ENCODE measurements at regions not wholly inside any gene's neighbourhood (a gene's known extent, or its start where the extent isn't known, plus 50 kb on each side); places are given as distances from the start of the nearest gene placed in this dataset.

DNA sequence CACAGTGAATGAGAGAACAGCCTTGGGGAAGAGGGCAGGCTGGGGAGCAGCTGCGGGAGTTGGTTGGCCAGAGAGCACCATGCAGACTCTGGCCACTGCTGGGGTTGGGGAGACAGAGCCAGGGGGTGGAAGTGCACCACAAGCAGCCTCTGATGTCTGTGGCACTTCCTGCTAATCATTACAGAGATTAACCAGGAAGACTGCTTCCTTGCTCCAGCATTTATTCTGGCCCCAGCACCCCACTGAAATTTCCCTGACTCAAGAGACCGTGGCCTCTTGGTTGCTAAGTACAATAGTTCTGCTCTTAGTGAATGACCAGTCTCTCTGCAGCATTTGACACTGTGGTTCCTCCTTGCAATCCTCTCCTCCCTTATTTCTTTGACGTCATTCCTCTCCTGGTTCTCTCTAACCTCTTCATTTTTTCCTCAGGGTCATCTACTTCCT, 266.2 kb upstream of the ROPN1 start:
- no peak for DNase-seq (ENCODE audit: low read depth)
- no peak overlapping the region for H3K4me3 ChIP-seq (ENCODE audit: control insufficient read depth, low read depth, low read length)
- TF ChIP-seq, protein P1, sequence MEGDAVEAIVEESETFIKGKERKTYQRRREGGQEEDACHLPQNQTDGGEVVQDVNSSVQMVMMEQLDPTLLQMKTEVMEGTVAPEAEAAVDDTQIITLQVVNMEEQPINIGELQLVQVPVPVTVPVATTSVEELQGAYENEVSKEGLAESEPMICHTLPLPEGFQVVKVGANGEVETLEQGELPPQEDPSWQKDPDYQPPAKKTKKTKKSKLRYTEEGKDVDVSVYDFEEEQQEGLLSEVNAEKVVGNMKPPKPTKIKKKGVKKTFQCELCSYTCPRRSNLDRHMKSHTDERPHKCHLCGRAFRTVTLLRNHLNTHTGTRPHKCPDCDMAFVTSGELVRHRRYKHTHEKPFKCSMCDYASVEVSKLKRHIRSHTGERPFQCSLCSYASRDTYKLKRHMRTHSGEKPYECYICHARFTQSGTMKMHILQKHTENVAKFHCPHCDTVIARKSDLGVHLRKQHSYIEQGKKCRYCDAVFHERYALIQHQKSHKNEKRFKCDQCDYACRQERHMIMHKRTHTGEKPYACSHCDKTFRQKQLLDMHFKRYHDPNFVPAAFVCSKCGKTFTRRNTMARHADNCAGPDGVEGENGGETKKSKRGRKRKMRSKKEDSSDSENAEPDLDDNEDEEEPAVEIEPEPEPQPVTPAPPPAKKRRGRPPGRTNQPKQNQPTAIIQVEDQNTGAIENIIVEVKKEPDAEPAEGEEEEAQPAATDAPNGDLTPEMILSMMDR (IDR thresholded peaks at IDR 0.05; ENCODE audit: control insufficient read depth, insufficient read depth, low read depth, low read length, missing control alignments) = no peak

DNA sequence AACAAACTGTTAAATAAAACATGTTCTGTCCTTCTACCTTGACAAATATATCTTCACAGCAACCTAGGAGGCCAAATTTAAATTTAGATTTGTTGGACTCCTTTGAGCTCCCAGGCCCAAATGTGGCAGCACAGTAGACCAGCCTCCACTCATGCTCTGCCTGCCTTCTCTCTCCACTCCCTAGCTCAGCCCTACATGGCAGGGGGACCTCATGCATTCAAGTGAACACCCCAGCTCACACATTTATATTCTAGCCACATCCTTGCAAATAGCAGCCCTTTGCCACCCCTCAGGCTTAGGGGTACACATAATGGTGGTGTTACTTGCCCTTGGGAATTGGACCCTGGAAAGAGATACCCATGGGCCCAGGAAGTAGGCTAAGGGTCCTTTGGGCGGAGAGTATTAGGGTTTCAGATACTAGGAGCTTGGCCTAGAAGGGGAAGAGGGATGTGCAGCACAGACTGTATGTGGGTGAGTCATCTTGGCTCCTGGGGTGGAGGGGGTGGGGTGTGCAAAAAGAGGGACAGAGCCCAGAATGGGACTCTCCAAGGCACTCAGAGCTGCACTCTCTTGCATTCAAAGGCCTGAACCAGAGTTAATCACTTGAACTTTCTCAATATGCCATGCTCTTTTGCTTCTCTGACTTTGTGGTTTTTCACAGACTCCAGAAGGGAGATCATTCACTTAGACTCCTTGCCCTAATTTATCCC, 268.4 kb upstream of the ROPN1 start:
- DNase-seq (ENCODE audit: low read depth) = peak; percentile 55
- TF ChIP-seq, protein P1 (IDR thresholded peaks at IDR 0.05; ENCODE audit: control insufficient read depth, insufficient read depth, low read depth, low read length, missing control alignments) = no peak
- H3K4me3 ChIP-seq (ENCODE audit: control insufficient read depth, low read depth, low read length) = no peak overlapping the region

DNA sequence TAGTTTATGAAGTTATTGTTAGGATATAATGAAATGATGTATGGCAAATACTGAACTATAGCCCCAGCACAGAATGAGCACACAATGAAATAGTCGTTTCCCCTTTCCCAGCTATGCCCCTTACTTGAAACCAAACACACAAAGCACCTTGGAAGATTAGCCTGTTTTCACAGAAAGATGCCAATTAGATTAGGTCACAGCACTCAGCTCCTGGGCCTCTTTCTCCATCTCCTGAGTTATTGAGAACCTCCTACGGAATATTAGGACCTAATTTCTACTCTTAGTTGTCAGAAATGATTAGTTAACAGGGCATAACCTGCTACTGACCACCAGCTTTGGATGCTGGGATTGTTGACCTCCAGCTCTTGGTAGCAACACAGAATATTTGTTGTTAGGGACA, 269.4 kb upstream of the ROPN1 start:
- no peak for DNase-seq (ENCODE audit: low read depth)
- H3K4me3 ChIP-seq (ENCODE audit: control insufficient read depth, low read depth, low read length) = no peak overlapping the region
- TF ChIP-seq, protein P1 (IDR thresholded peaks at IDR 0.05; ENCODE audit: control insufficient read depth, insufficient read depth, low read depth, low read length, missing control alignments) = no peak

DNA sequence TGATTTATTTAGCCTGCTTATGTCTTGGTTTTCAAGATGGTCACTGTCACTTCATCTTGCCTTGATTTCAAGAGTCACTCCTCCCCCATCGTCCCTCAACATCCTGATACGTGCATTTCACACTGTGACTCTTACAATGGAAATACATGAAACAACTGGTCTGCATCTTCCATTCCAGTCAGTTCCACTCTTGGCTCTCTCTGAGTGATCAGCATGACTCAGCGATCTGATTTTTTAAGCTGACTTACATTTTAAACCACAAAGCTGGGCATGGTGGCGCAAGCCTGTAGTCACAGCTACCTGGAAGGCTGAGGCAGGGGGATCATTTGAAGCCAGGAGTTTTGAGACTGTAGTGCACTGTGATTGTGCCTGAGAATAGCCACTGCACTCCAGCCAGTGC, 271.2 kb upstream of the ROPN1 start:
- no peak overlapping the region for H3K4me3 ChIP-seq (ENCODE audit: control insufficient read depth, low read depth, low read length)
- TF ChIP-seq, protein P1 (IDR thresholded peaks at IDR 0.05; ENCODE audit: control insufficient read depth, insufficient read depth, low read depth, low read length, missing control alignments) = no peak
- DNase-seq (ENCODE audit: low read depth) = peak; percentile 86

GRCh38 chr3:124264346-124264745, 272.4 kb upstream of the ROPN1 start:
- no peak for DNase-seq (ENCODE audit: low read depth)
- TF ChIP-seq, protein P1 (IDR thresholded peaks at IDR 0.05; ENCODE audit: control insufficient read depth, insufficient read depth, low read depth, low read length, missing control alignments) = no peak
- H3K4me3 ChIP-seq (ENCODE audit: control insufficient read depth, low read depth, low read length) = no peak overlapping the region

- DNase-seq (ENCODE audit: low read depth) = no peak
- TF ChIP-seq, protein P1 (IDR thresholded peaks at IDR 0.05; ENCODE audit: control insufficient read depth, insufficient read depth, low read depth, low read length, missing control alignments) = no peak
- no peak overlapping the region for H3K4me3 ChIP-seq (ENCODE audit: control insufficient read depth, low read depth, low read length)
Measured at GRCh38 chr3:124266487-124266886, 274.6 kb upstream of the ROPN1 start.
